ENCODE measurements at regions not wholly inside any gene's neighbourhood (a gene's known extent, or its start where the extent isn't known, plus 50 kb on each side); places are given as distances from the start of the nearest gene placed in this dataset.

DNA sequence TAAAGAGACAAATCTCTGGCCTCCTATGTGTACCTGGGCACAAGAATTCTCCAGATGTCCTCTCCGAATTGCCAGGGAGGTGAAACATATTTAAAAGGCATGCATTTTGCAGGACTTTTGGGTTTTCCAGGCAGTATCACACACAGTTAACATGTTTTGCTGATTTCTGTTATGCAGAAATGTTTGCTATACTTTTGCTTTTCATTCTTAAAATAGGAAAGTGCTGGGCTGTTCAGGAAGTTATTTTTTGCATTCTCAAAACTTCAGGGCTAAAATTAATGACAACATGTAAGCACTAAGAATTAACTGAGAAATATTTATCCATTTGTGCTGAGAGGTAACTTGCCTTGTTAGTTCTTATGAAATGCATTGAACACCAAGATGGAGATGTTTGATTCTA, 390.7 kb upstream of the CTSO start:
- TF ChIP-seq POLR2A (IDR thresholded peaks at IDR 0.05; ENCODE audit: low read depth), result no peak
- WGBS, result 59% methylated on average over 1 of the region's 1 CpG
- Histone ChIP-seq H3K36me3 (no peaks in the 10 kb centered on the region), H3K27me3 (no peaks in the 10 kb centered on the region), H3K4me3 (no peak overlapping the region), H3K27ac (replicated peaks in 1 of 4) (no peak overlapping the region), H3K9me3 (no peaks in the 10 kb centered on the region), H3K4me1 (peaks cover 0 to 17% (median 9%) of the 10 kb centered on the region in 4 donors)
- intact Hi-C loops (cut with DNase I), result no loop called here
- no peak for DNase-seq (ENCODE audit: extremely low spot score)

- Histone ChIP-seq H3K27me3 (no peaks in the 10 kb centered on the region), H3K4me3 (no peak overlapping the region), H3K9me3 (no peaks in the 10 kb centered on the region), H3K4me1 (no peaks in the 10 kb centered on the region), H3K36me3 (no peaks in the 10 kb centered on the region), H3K27ac (replicated peaks in 1 of 4) (no peak overlapping the region)
- TF ChIP-seq POLR2AphosphoS5 (IDR thresholded peaks at IDR 0.05), result no peak
- TF ChIP-seq POLR2A (IDR thresholded peaks at IDR 0.05; ENCODE audit: low read depth), result no peak
- no peak for TF ChIP-seq EP300 (IDR thresholded peaks at IDR 0.05)
- TF ChIP-seq, protein P1, sequence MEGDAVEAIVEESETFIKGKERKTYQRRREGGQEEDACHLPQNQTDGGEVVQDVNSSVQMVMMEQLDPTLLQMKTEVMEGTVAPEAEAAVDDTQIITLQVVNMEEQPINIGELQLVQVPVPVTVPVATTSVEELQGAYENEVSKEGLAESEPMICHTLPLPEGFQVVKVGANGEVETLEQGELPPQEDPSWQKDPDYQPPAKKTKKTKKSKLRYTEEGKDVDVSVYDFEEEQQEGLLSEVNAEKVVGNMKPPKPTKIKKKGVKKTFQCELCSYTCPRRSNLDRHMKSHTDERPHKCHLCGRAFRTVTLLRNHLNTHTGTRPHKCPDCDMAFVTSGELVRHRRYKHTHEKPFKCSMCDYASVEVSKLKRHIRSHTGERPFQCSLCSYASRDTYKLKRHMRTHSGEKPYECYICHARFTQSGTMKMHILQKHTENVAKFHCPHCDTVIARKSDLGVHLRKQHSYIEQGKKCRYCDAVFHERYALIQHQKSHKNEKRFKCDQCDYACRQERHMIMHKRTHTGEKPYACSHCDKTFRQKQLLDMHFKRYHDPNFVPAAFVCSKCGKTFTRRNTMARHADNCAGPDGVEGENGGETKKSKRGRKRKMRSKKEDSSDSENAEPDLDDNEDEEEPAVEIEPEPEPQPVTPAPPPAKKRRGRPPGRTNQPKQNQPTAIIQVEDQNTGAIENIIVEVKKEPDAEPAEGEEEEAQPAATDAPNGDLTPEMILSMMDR (IDR thresholded peaks at IDR 0.05), result no peak
- DNase-seq (ENCODE audit: extremely low spot score), result no peak
- WGBS, result 96% methylated on average over 1 of the region's 1 CpG
- intact Hi-C loops (cut with DNase I), result no loop called here
These were observed 382.8 kb upstream of the CTSO start for GRCh38 chr4:156336511-156336910.

DNA sequence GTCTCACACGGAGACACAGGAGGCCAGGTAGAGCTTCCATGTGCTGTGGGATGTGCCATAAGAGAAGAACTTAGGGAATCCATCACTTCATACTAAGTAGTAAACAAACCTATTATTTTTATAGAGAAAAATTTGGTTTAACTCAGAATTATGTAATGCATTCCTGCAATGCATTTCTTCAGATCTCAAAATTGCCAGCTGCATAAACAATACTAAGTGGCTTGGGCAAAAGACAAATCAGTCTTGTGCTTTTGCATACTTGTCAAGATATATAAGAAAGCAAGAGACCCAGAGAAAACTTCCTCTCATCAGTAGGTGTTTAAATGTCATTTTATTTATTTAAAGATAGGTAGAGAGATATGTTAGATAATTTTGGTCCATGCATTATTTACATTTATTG, 382.1 kb upstream of the CTSO start:
- 85% methylated on average over 1 of the region's 1 CpG for WGBS
- H3K9me3 ChIP-seq, result no peaks in the 10 kb centered on the region
- intact Hi-C loops (cut with DNase I), result no loop called here

GRCh38 chr4:156330436-156331031, 376.9 kb upstream of the CTSO start:
- Histone ChIP-seq H3K4me1 (no peaks in the 10 kb centered on the region), H3K36me3 (no peaks in the 10 kb centered on the region), H3K9me3 (no peaks in the 10 kb centered on the region), H3K4me3 (no peak overlapping the region), H3K27me3 (no peaks in the 10 kb centered on the region), H3K27ac (replicated peaks in 1 of 4) (no peak overlapping the region)
- intact Hi-C loops (cut with DNase I), result no loop called here
- DNase-seq (ENCODE audit: extremely low spot score), result no peak
- TF ChIP-seq EP300 (IDR thresholded peaks at IDR 0.05) (no peak), POLR2A (IDR thresholded peaks at IDR 0.05; ENCODE audit: low read depth) (no peak), POLR2AphosphoS5 (IDR thresholded peaks at IDR 0.05) (no peak)
- TF ChIP-seq, protein P1 (IDR thresholded peaks at IDR 0.05), result no peak
- 67% methylated on average over 7 of the region's 7 CpGs for WGBS

More for the DNA sequence above, 382.1 kb upstream of the CTSO start:
- no peak for DNase-seq (ENCODE audit: extremely low spot score)
- TF ChIP-seq EP300 (IDR thresholded peaks at IDR 0.05) (no peak), POLR2A (IDR thresholded peaks at IDR 0.05; ENCODE audit: low read depth) (no peak), POLR2AphosphoS5 (IDR thresholded peaks at IDR 0.05) (no peak)
- TF ChIP-seq, protein P1 (IDR thresholded peaks at IDR 0.05), result no peak
- Histone ChIP-seq H3K36me3 (no peaks in the 10 kb centered on the region), H3K27me3 (no peaks in the 10 kb centered on the region), H3K4me1 (no peaks in the 10 kb centered on the region), H3K4me3 (no peak overlapping the region), H3K27ac (replicated peaks in 1 of 4) (no peak overlapping the region)

GRCh38 chr4:156329779-156330178, 376.1 kb upstream of the CTSO start:
- no peak for DNase-seq (ENCODE audit: extremely low spot score)
- H3K9me3 ChIP-seq, result no peaks in the 10 kb centered on the region
- intact Hi-C loops (cut with DNase I), result no loop called here
- no peak overlapping the region for H3K4me3 ChIP-seq
- 47% methylated on average over 1 of the region's 1 CpG for WGBS
- H3K36me3 ChIP-seq, result no peaks in the 10 kb centered on the region
- no peaks in the 10 kb centered on the region for H3K4me1 ChIP-seq
- H3K27ac ChIP-seq (replicated peaks in 1 of 4), result no peak overlapping the region
- no peaks in the 10 kb centered on the region for H3K27me3 ChIP-seq
- TF ChIP-seq POLR2AphosphoS5 (IDR thresholded peaks at IDR 0.05) (no peak), POLR2A (IDR thresholded peaks at IDR 0.05; ENCODE audit: low read depth) (no peak), EP300 (IDR thresholded peaks at IDR 0.05) (no peak)
- TF ChIP-seq, protein P1 (IDR thresholded peaks at IDR 0.05), result no peak

All from esophagus muscularis mucosa (tissue), 4 donors.